Neural progenitor cell (in vitro differentiated cells): ENCODE measurements at regions not wholly inside any gene's neighbourhood (a gene's known extent, or its start where the extent isn't known, plus 50 kb on each side); places are given as distances from the start of the nearest gene placed in this dataset.

Experiments
- DNase-seq: peaks from one replicate; pipeline ENCODE4 v3.0.0-alpha.2; 2016; ENCODE audit warnings: low spot score
- H2AFZ ChIP-seq: fragments of 200-600 bp; sonication (generic); replicated peaks from 2 replicates; pipeline ENCODE4 v1.6.1; 2016; ENCODE audit warnings: antibody characterized with exemption
- H3F3A ChIP-seq: fragments of 200-600 bp; sonication (generic); 2 replicates; pipeline ENCODE4 v1.6.1; 2016; ENCODE audit warnings: antibody characterized with exemption, low read depth
- H3K27ac ChIP-seq: fragments of 200-600 bp; sonication (generic); 2 replicates; pipeline ENCODE4 v1.5.1; 2016; ENCODE audit warnings: mild to moderate bottlenecking
- H3K27me3 ChIP-seq: fragments of 200-600 bp; sonication (generic); 2 replicates; pipeline ENCODE4 v1.6.1; 2016; ENCODE audit warnings: mild to moderate bottlenecking, moderate library complexity
- H3K36me3 ChIP-seq: fragments of 200-600 bp; sonication (generic); 2 replicates; pipeline ENCODE4 v1.5.1; 2016
- H3K4me1 ChIP-seq: fragments of 200-600 bp; sonication (generic); 2 replicates; pipeline ENCODE4 v1.6.1; 2016; ENCODE audit warnings: mixed run types
- H3K4me2 ChIP-seq: fragments of 200-600 bp; sonication (generic); 2 replicates; pipeline ENCODE4 v1.6.1; 2016
- H3K4me3 ChIP-seq: fragments of 200-600 bp; sonication (generic); 2 replicates; pipeline ENCODE4 v1.5.1; 2016
- H3K79me2 ChIP-seq: fragments of 200-600 bp; sonication (generic); 2 replicates; pipeline ENCODE4 v1.6.1; 2016; ENCODE audit warnings: low read depth
- H3K9ac ChIP-seq: fragments of 200-600 bp; sonication (generic); 2 replicates; pipeline ENCODE4 v1.6.1; 2016
- H3K9me3 ChIP-seq: fragments of 200-600 bp; sonication (generic); 2 replicates; pipeline ENCODE4 v1.5.1; 2016; ENCODE audit warnings: low read depth
- H4K20me1 ChIP-seq: fragments of 200-600 bp; sonication (generic); 2 replicates; pipeline ENCODE4 v1.6.1; 2016; ENCODE audit warnings: low read depth
- H3K27ac Mint-ChIP-seq: 3 replicates; pipeline ENCODE4 v1.8.0; 2021; ENCODE audit warnings: mixed read lengths
- H3K27me3 Mint-ChIP-seq: 2 replicates; pipeline ENCODE4 v1.8.0; 2022; ENCODE audit warnings: low read depth, mild to moderate bottlenecking, inconsistent platforms, moderate library complexity, mixed read lengths; ENCODE audit not compliant: insufficient read depth
- H3K36me3 Mint-ChIP-seq: 3 replicates; pipeline ENCODE4 v1.8.0; 2021; ENCODE audit warnings: mixed read lengths
- H3K4me1 Mint-ChIP-seq: 3 replicates; pipeline ENCODE4 v1.8.0; 2021; ENCODE audit warnings: mixed read lengths
- H3K4me3 Mint-ChIP-seq: 3 replicates; pipeline ENCODE4 v1.8.0; 2021; ENCODE audit warnings: mild to moderate bottlenecking, moderate library complexity, mixed read lengths
- H3K9me3 Mint-ChIP-seq: 3 replicates; pipeline ENCODE4 v1.8.0; 2020; ENCODE audit warnings: mixed read lengths
- CTCF ChIP-seq: fragments of 200-600 bp; sonication (generic); IDR thresholded peaks from 2 replicates; pipeline ENCODE4 v1.5.1; 2017; ENCODE audit warnings: antibody characterized with exemption, mild to moderate bottlenecking
- EZH2 ChIP-seq: fragments of 200-600 bp; sonication (generic); IDR thresholded peaks from 2 replicates; pipeline ENCODE4 v1.6.1; 2017; ENCODE audit warnings: antibody characterized with exemption, mild to moderate bottlenecking, moderate library complexity
- EZH2phosphoT487 ChIP-seq: fragments of 200-600 bp; sonication (generic); IDR thresholded peaks from 2 replicates; pipeline ENCODE4 v1.6.1; 2017; ENCODE audit warnings: antibody characterized with exemption

GRCh38 chr12:124466216-124467128 is 100.9 kb downstream of the NCOR2 start:
- Histone ChIP-seq H3K4me3 (no peak overlapping the region), H3K27ac (no peak overlapping the region), H3K9me3 (no peaks in the 10 kb centered on the region), H4K20me1 (peaks cover 26% of the 10 kb centered on the region), H3K4me1 (peaks cover 21% of the 10 kb centered on the region), H3K79me2 (peaks cover 29% of the 10 kb centered on the region), H3K36me3 (no peaks in the 10 kb centered on the region), H3K27me3 (no peaks in the 10 kb centered on the region), H3K4me2 (no peak overlapping the region), H3F3A (peaks cover 23% of the 10 kb centered on the region), H3K9ac (no peak overlapping the region), H2AFZ (no peak overlapping the region)
- no peak for DNase-seq
- no peak overlapping the region for H3K27ac Mint-ChIP-seq
- H3K36me3 Mint-ChIP-seq = peaks cover 41% of the 10 kb centered on the region
- peak overlapping the region; percentile 30 for H3K4me3 Mint-ChIP-seq
- H3K27me3 Mint-ChIP-seq = peaks cover 18% of the 10 kb centered on the region
- peaks cover 29% of the 10 kb centered on the region for H3K9me3 Mint-ChIP-seq
- TF ChIP-seq EZH2 = no peak
- no peak for TF ChIP-seq EZH2phosphoT487
- no peak for TF ChIP-seq CTCF
- H3K4me1 Mint-ChIP-seq = peaks cover 29% of the 10 kb centered on the region

GRCh38 chr12:124465473-124465872 is 101.9 kb downstream of the NCOR2 start:
- no peak overlapping the region for H3K4me3 ChIP-seq
- H4K20me1 ChIP-seq = peaks cover 35% of the 10 kb centered on the region
- H3K36me3 Mint-ChIP-seq = peaks cover 34% of the 10 kb centered on the region
- H3K9me3 Mint-ChIP-seq = peaks cover 25% of the 10 kb centered on the region
- peaks cover 21% of the 10 kb centered on the region for H3K4me1 ChIP-seq
- H3K27ac ChIP-seq = no peak overlapping the region
- DNase-seq = no peak
- H3K27me3 Mint-ChIP-seq = peaks cover 20% of the 10 kb centered on the region
- H3K79me2 ChIP-seq = peaks cover 29% of the 10 kb centered on the region
- H3K4me1 Mint-ChIP-seq = peaks cover 34% of the 10 kb centered on the region
- no peaks in the 10 kb centered on the region for H3K27me3 ChIP-seq
- no peak overlapping the region for H3K4me3 Mint-ChIP-seq
- no peaks in the 10 kb centered on the region for H3K36me3 ChIP-seq
- no peak overlapping the region for H3K4me2 ChIP-seq
- H3K9me3 ChIP-seq = no peaks in the 10 kb centered on the region
- TF ChIP-seq CTCF = no peak
- TF ChIP-seq EZH2phosphoT487 = no peak
- TF ChIP-seq EZH2 = no peak
- H2AFZ ChIP-seq = no peak overlapping the region
- H3F3A ChIP-seq = peaks cover 23% of the 10 kb centered on the region
- H3K27ac Mint-ChIP-seq = no peak overlapping the region
- H3K9ac ChIP-seq = no peak overlapping the region

GRCh38 chr12:124464830-124465229 is 102.6 kb downstream of the NCOR2 start:
- Histone ChIP-seq H3K9ac (no peak overlapping the region), H3K4me1 (peaks cover 21% of the 10 kb centered on the region), H3K4me3 (no peak overlapping the region), H3K4me2 (no peak overlapping the region), H3K36me3 (no peaks in the 10 kb centered on the region), H3K27me3 (no peaks in the 10 kb centered on the region), H2AFZ (no peak overlapping the region), H3K27ac (no peak overlapping the region), H3K9me3 (no peaks in the 10 kb centered on the region), H4K20me1 (peaks cover 39% of the 10 kb centered on the region), H3F3A (peaks cover 23% of the 10 kb centered on the region), H3K79me2 (peaks cover 22% of the 10 kb centered on the region)
- no peak for DNase-seq
- peaks cover 34% of the 10 kb centered on the region for H3K4me1 Mint-ChIP-seq
- H3K36me3 Mint-ChIP-seq = peaks cover 31% of the 10 kb centered on the region
- H3K9me3 Mint-ChIP-seq = peaks cover 21% of the 10 kb centered on the region
- H3K27ac Mint-ChIP-seq = no peak overlapping the region
- no peak overlapping the region for H3K4me3 Mint-ChIP-seq
- TF ChIP-seq EZH2phosphoT487 (no peak), CTCF (no peak), EZH2 (no peak)
- H3K27me3 Mint-ChIP-seq = peaks cover 20% of the 10 kb centered on the region
